ENCODE measurements at regions not wholly inside any gene's neighbourhood (a gene's known extent, or its start where the extent isn't known, plus 50 kb on each side); places are given as distances from the start of the nearest gene placed in this dataset.

DNA sequence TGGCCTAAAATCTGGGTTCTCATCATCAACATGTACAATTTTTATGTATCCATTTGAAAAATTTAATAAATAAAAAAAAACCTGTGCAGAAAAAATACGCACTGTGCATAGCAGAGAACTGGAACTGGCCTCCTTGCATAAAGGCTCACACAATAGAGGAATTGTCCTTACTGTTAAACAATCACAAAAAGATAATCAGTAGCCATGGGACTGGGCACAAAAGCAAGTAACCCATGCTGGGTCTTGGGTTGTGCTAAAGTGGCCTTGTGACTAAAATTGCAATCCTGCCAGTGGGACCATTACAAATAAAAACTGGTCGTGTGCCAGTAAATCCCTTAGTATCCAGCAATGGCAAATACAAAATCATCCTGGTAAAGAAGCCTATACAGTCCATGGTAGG, 1646.6 kb downstream of the MAT2B start:
- no peak for DNase-seq

DNA sequence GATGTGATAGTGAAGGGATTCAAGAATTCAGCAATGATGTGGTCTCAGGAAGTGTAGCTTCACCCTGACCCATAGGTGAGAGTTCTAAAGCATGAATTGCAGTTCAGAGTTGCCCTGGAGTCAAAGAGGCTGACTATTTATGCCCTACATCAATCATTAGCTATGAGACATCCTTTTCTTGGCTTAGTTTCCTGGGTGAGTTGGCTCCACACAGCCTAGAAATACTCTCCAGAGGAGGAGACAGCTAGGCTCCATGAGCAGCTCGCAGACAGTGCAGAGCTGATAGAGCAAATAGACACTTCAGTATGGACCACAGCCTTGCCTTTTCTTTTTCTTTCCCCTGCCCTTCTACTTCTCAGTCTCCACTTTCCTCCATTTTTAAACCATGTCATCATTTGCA, 1651.8 kb downstream of the MAT2B start:
- no peak for DNase-seq

DNA sequence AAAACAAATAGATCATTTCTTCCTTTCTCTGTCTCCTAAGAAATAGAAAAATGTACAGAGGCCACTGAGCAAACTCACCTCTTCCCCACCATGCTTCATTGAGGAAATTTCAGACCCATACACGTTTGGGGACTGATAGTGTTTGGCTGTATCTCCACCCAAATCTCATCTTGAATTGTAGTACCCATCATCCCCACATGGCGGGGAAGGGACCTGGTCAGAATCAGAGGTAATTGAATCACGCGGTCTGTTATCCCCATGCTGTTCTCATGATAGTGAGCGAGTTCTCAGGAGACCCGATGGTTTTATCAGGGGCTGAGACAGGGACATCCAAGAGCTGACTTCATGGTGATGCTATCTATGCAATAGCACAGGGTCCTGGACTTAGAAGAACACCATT, 1655.8 kb downstream of the MAT2B start:
- no peak for DNase-seq

DNA sequence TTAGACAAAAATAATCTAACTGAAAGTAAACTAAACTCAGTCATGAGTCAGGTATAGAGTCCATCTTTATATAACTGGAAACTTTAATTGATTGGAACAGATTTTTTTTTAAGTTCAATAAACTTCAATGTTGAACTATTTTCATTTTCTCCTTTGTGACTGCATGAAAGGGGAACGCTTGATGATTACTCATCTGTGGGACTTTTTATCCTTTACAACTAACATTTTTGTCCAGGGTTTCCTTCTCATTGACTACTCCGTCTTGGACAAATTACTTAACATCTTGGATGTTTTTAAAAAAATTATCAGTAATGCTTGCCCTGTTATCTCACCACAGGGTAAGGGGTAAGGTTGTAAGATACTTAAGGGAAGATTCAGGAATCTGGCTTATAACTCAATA, 1658.4 kb downstream of the MAT2B start:
- no peak for DNase-seq

DNA sequence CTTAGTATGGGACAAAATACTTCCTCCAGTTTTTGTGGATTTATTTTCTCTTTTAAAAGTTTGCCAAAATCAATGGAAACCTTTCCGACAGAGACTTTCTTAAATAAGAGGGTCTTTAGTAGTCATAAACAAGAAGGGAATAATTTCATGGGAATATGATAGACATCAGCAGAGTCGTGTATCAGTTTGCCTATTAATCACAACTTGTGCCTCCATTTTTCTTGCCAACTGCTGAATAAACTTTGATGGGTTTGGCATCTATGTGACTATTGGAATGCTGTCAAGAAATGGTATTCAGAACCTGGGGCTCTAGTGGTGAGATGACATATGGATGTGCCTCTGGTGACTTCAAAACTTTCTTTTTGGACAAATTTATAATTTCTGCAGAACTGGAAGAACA, 1668.2 kb downstream of the MAT2B start:
- DNase-seq: no peak

DNA sequence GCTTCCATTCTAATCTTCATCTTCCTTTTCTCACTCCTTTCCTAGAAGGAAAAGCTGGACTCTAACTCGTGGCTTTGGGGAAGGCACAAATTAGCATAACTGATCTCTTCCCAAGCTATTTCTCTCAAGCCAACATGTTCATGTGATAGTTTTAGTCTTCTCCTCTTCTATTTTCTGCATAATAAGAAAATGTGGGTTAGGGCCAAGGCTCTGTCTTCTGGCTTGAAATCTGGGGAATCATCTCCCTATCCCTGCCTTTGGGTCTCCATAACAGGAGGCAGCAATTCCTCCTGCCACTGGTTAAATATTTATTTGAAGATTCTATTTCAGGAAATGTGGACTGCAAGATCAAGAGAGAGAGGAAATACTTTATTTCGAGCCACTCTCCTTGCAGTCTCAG, 1669.6 kb downstream of the MAT2B start:
- DNase-seq: no peak

DNA sequence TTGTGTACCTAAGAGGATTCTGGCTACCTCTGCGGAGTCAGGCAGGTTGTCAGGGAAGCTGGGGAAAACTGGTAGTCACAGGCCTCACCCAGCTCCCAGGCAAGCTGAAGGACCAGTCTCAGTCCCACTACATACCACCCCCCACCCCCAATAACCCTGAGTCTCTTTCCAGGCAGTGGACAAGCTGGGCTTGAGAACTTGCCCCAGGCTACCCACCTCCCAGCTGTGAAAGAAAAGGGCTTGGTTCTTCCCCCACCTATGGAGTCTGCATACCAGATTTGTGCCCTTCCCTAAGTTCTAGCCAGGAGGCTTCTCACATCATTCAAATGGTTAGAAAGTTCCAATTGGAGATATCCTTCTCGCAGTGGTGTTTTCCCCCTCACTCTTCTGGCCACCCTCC, 1678.8 kb downstream of the MAT2B start:
- no peak for DNase-seq

DNA sequence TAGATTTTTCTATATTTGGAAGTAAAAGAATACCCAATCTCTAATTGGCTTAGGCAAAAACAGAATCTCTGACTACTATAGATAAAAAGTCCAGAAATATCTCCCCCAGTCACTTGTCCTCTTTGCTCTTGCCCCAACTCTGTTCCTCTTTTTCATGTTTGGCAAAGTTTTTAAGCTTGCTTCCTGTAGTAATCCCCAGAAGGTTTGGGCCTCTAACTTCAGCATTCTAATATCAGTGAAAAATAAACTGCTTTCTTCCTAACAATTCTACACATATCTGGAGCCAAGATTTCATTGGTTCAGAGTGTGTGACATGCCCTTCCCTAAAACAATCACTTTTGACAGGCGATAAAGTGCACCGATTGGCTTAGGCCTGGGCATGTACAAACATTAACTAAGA, 1680.3 kb downstream of the MAT2B start:
- DNase-seq: no peak

DNA sequence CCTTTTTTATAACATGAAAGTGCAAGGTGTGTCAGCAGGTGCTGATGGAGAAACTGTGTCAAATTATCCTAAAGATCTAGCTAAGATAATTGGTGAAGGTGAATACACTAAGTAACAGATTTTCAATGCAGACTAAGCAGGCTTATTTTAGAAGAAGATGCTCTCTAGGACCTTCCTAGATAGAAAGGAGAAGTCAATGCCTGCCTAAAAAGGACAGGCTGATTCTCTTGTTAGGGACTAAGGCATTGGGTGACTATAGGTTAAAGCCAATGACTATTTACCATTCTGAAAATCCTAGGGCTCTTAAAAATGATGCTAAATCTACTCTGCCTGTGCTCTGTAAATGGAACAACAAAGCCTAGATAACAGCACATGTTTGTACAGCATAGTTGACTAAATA, 1682.4 kb downstream of the MAT2B start:
- DNase-seq: no peak

DNA sequence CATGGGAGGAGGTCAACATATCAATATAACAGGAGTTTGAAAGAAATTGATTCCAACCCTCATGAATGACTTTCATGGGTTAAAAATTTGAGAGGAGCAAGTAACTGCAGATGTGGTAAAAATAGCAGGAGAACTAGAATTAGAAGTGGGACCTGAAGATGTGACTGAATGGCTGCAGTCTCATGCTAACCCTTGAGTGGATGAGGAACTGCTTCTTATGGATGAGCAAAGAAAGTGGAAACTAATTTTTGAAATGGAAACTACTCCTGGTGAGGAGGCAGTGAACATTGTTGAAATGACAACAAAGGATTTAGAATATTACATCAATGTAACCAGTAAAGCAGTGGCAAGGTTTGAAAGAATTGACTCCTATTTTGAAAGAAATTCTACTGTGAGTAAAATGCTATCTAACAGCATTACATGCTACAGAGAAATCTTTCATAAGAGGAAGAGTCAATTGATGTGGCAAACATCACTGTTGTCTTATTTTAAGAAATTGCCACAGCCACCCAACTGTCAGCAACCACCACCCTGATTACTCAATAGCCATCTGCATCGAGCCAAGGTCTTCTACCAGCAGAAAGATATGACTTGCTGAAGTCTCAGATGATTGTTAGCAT, 1683.2 kb downstream of the MAT2B start:
- no peak for DNase-seq

DNA sequence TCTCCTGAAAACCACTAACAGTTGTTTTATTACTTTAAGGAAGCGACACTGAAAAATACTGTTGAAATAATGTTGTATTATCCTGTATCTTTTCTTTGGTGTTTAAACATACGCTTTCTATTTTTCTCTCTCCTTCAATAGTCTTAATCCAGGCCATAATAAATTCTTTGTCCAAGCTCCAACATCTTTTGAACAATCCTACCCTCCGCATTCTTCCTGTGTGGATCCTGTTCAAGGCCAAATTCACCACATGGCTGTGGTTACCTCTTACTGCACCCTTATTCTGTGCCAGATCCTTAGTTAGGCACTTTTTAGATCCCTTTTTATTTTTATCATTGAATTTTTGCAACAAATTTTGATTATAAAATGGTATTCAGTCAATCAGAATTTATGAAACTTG, 1691.5 kb downstream of the MAT2B start:
- DNase-seq: no peak

DNA sequence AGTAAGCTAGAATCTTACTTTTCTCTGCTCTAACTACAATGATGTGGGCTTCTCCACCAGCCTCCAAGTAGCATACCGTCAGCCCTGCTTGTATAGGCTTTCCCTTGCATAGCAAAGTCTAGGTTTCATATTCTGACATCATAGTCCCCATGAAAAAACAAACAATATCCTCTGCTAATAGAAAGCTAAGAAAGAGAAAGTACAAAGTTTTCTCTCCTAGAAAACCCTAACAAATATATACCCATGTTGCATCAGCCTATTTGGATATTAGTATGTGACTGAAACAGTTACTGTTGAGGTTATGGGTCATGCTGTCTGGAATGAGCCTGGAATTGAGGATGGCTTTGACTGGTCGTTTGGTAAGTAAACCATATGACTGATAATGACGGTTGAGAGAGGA, 1696.0 kb downstream of the MAT2B start:
- no peak for DNase-seq

DNA sequence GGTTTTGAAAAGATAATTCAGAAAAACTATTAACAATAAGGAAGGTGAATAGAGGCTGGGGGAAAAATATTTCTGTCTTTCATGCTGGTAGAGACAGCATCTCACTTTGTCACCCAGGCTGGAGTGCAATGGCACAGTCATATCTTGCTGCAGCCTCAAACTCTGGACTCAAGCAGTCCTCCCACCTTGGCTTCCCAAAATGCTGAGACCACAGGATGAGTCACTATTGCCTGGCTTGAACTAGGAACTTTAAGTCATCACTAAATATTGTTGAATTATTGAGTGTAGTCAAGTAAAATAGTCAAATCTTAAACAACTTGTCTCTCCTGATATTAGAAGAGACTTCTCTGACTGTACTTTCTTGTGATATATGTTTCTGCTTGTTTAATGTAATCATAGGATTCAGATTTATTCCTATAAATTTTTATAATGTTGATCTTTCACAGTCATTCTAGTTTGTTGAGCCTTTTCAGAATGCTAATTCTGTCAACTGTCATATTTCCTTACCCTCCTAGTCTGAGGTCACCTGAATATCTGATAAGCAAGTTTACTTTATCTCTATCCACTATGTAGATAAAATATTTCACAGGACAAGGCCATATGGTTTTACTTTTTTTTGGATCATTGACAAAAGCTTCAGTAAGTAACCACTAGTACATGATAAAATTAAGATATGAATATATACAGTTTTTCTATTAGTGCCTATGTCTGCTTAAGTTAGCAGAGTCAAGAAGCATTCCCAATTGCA, 1696.5 kb downstream of the MAT2B start:
- DNase-seq: no peak

DNA sequence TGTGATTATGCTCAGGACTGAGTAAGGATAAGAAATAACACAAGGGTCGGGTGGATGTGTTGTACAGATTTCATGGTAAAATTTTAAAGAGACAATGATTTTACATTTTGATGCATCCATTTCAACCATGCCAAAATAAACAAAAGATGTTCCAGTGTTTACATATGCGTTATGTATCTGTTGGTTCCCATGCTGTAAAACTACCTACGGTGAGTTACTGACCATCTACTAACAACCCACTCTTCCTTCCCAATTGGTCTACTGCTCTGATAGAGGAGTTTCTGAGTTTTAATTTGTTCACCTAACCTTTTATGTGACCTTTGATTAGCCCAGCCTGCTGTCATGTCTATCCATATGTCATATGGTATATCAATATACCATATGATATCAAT, 1697.1 kb downstream of the MAT2B start:
- no peak for DNase-seq

DNA sequence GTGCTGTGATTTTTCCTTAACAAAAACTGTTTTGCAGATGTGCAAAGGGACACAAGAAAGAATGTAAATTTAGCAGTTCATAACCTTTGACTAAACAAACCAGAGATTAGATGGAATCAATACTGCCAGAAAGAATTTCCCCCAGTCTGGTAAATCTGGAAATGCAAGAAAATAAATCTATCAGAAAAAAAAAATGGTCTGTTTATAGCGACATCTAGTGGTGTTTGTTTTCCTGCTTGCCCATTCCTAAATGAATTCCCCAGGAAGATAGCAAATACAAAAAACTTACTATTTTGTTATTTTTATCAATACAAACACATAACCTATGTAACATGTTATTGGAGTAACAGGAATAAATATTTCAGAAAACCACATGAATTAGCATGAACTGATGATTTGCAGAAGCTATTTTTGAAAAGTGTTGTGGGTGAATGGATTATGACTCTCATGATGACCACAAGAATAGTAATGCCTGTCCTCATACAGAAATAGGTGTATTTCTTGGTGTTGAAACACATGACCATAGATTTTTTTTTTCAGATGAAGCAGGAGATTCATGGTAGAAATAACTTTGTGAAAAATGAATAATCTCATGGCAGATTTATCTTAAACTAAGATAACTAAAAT, 1703.8 kb downstream of the MAT2B start:
- no peak for DNase-seq

DNA sequence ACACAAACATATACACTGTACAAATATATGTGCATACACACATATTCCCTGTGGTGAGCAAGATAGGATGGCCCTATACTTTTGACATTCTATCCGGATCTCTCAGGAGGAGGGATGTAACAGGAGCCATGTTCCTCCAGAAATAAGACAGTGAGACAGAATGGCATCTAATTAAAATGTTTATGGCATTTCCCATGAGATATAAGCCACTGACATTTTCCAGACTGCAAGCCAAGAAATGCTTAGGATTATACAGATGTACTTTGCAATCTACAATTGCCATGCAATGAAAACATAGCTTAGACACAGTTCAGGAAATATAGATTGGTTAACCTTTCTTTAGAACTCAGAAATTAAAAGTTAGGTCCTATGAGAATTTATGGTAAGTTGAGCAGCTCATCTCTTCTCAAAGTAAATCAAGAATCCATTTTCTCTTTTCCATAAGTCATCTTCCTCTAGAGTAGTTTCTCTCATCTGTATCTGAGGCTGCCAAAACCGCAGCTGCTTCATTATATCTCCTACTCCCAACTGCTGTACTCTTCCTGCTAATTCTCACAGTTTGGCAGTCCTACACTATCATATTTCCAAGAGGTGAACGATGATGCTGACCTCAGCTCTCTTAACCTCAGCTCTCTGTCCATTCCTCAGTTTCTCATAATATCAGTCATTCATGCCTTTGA, 1719.1 kb downstream of the MAT2B start:
- DNase-seq: no peak

DNA sequence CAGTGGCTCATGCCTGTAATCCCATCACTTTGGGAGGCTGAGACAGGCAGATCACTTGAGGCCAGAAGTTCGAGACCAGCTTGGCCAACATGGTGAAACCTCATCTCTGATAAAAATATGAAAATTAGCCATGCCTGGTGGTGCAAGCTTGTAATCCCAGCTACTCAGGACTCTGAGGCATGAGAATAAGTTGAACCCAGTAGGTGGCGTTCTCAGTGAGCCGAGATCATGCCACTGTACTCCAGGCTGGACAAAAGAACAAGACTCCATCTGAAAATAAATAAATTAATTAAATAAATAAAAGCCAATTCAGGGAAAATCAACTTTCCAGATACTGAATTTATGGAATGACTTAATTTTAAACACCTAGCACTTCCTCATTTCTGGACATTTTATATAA, 1722.1 kb downstream of the MAT2B start:
- no peak for DNase-seq

DNA sequence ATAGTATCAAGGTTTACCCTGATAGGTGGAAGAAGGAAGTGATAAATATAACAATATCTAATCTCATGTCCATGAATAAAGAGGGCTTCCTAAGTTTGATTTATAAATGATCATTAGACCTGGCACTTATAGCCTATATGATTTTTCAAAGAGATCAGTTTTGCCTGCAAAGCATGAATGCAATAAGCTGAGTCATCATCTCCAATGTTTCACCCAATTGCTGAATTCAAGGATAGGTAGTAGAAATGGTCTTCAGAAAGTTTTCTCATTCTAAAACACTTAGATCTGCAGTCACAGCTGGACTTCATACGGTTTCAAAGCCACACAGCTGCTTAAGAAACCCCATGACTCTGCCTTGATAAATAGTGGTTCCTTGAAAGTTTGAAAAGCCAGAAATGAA, 1722.8 kb downstream of the MAT2B start:
- no peak for DNase-seq

DNA sequence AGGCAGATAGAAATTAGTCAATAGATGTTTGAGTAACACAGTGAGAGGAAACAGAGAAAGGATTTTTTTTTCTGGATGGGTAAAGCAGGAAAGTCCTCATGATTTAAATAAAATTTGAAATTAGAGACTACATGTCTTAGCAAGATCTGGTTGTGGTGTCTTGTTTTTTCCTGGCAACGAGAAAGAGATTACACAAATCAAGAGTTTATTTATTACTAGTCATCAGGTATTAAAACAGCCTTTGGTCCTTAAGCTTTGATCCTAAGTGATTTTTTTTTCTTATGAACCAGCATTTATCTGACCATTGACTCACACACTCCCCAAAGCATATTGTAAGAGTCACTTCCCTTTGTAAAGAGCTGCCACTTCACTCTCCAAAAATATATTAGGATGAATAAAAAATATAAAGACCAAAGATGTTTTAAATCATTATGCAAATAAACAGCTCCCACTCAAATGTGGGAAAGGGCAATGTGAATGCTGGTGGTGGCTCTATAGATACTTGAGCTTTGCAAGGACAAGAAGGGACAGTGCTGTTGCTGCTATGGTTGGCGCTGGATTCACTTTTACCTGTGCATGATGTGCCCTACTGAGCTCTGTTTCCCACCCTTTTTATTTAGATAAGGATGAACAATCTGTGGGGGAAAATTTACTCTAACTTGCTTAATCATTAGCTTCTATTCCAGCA, 1726.5 kb downstream of the MAT2B start:
- DNase-seq: no peak

DNA sequence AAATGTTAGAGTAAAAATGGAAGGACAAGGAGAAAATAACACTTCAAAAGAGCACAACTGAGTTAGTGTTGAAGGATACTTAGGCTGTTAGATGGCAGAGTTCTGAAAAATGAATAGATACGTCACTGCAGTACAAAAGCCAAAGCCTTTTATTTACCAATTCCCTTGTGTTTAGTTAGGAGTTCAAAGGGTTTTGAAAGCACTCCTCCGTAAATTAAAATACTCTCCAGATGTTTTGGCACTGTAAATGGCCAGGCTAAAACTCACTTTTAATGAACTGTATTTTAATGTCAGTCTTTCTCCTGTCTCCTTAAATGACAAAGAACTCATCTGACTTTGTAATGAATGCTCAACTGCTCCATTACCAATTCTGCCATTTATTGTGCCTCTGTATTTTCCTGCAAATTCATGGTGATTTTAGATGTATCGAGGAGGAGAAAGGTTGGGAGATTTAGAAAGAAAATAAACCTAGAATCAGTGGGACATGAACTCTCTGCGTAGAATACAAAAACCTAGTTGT, 1727.2 kb downstream of the MAT2B start:
- no peak for DNase-seq

DNA sequence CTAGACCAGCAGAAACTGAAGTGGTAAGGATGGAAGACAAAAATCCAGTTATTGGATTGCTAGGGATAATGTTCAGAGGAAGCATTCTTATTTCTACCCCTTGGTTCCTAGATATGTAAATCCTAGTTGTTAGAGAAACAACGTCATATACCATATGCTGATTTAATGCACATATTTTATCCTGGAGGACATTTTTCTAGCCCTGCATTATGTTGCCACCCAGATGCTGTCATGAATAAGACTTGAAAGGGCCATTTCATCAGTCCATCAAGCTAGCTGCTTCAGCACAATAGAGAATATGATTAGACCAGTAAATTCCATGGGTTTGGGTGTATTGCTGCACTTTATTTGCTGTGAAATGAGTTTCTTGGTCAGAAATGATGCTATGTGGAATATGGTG, 1736.4 kb downstream of the MAT2B start:
- no peak for DNase-seq

DNA sequence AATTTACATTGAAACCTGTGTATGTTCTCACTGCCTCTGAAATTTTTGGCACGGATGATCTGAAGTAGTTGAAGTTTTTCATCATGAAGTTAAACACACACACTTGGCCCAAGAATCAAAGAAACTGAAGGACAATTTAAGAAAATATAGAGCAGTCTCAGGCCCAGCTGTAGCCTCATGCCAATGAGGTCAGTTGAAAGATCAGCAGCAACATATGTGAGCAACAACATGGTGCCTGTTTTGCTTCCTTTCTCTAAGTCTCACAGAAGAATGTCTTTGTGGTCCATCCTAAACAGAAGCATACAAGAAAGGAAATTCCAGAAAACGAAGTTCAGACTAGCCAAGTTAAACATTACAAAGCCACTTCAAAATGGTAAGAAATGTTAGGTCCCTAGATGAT, 1737.2 kb downstream of the MAT2B start:
- DNase-seq: no peak

DNA sequence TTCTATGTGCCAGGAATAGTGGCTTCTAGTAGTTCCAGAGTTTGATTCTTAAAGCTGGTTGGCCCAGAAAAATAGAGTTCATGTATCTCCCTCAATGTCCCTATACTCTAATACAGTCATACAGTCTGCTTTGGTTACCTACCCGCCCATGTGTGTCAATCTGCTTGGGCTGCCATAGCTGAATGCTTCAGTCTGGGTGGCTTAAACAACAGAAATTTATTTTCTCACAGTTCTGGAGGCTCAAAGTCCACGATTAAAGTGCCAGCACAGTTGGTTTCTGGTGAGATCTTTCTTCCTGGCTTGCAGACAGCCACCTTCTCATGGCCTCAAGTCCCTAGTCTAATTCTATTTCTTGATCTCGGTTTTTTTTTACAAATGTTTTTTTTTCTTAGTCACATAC, 1739.0 kb downstream of the MAT2B start:
- no peak for DNase-seq

All from NCI-H1092 treated with DMSO at 0.1 percent for 48 hours (cell line).